IMR-90 (cell line): ENCODE measurements at regions not wholly inside any gene's neighbourhood (a gene's known extent, or its start where the extent isn't known, plus 50 kb on each side); places are given as distances from the start of the nearest gene placed in this dataset.

Source experiments
- ATAC-seq: fragments of 200-7000 bp; cut with Tn5 transposase; 2 replicates; pipeline ENCODE4 v1.9.1; 2020; ENCODE audit warnings: low read depth, mild to moderate bottlenecking, moderate library complexity
- BruUV-seq: library from RNA; stranded (reverse); fragments of 400-500 nt; replicated peaks from 2 replicates; lab custom pipeline; 2021; lab: Mats Ljungman, UMichigan
- CTCF ChIA-PET: fragments of 300-600 bp; formaldehyde crosslinking; extraction: SDS; loops from one replicate; lab custom pipeline; 2021; ENCODE audit warnings: antibody characterized with exemption; lab: Yijun Ruan, JAX
- POLR2A ChIA-PET: fragments of 300-600 bp; sonication (Branson Sonifier 250); formaldehyde crosslinking; loops from one replicate; lab custom pipeline; 2022; ENCODE audit warnings: antibody characterized with exemption; ENCODE audit not compliant: unreplicated experiment; lab: Charles Lee
- DNase-seq: peaks from one replicate; pipeline ENCODE4 v3.0.0; 2013
- H2AFZ ChIP-seq: replicated peaks from 2 replicates; pipeline ENCODE3; 2013; ENCODE audit warnings: low read length, mild to moderate bottlenecking; ENCODE audit not compliant: poor library complexity
- H2AK5ac ChIP-seq: 2 replicates; pipeline ENCODE4 v1.6.1; 2013; ENCODE audit warnings: low read depth, low read length, inconsistent platforms
- H2AK9ac ChIP-seq: replicated peaks from 2 replicates; pipeline ENCODE3; 2013; ENCODE audit warnings: mild to moderate bottlenecking, low read depth, low read length, moderate library complexity; ENCODE audit not compliant: poor library complexity
- H2BK120ac ChIP-seq: 2 replicates; pipeline ENCODE4 v1.6.1; 2013; ENCODE audit warnings: low read depth, low read length, inconsistent platforms
- H2BK15ac ChIP-seq: 3 replicates; pipeline ENCODE4 v1.6.1; 2013; ENCODE audit warnings: low read depth, low read length, inconsistent platforms
- H2BK20ac ChIP-seq: 2 replicates; pipeline ENCODE4 v1.6.1; 2013; ENCODE audit warnings: low read depth, mild to moderate bottlenecking, inconsistent platforms, low read length, moderate library complexity
- H2BK5ac ChIP-seq: 2 replicates; pipeline ENCODE4 v1.6.1; 2013; ENCODE audit warnings: mild to moderate bottlenecking, low read depth, low read length, inconsistent platforms; ENCODE audit not compliant: poor library complexity, severe bottlenecking
- H3K14ac ChIP-seq: replicated peaks from 2 replicates; pipeline ENCODE4 v1.6.1; 2013; ENCODE audit warnings: low read depth, low read length, inconsistent platforms
- H3K18ac ChIP-seq: 2 replicates; pipeline ENCODE4 v1.6.1; 2013; ENCODE audit warnings: low read depth, low read length, control low read depth
- H3K23ac ChIP-seq: 2 replicates; pipeline ENCODE4 v1.6.1; 2013; ENCODE audit warnings: low read depth, low read length, inconsistent platforms
- H3K27ac ChIP-seq: 2 replicates; pipeline ENCODE4 v1.5.1; 2013; ENCODE audit warnings: mild to moderate bottlenecking, control low read depth, low read length; ENCODE audit not compliant: insufficient read depth
- H3K27me3 ChIP-seq: 2 replicates; pipeline ENCODE4 v1.6.1; 2013; ENCODE audit warnings: low read length; ENCODE audit not compliant: control insufficient read depth, insufficient read depth
- H3K36me3 ChIP-seq: 2 replicates; pipeline ENCODE4 v1.6.1; 2013; ENCODE audit warnings: low read length, mixed read lengths; ENCODE audit not compliant: control insufficient read depth, insufficient read depth
- H3K4ac ChIP-seq: 2 replicates; pipeline ENCODE4 v1.6.1; 2013; ENCODE audit warnings: low read depth, low read length, inconsistent platforms
- H3K4me1 ChIP-seq: 2 replicates; pipeline ENCODE4 v1.6.1; 2013; ENCODE audit warnings: low read length, mixed read lengths; ENCODE audit not compliant: control insufficient read depth, insufficient read depth
- H3K4me2 ChIP-seq: 2 replicates; pipeline ENCODE4 v1.6.1; 2013; ENCODE audit warnings: low read depth, mild to moderate bottlenecking, control low read depth, low read length, moderate library complexity
- H3K4me3 ChIP-seq: 2 replicates; pipeline ENCODE4 v1.5.1; 2013; ENCODE audit warnings: low read depth, mild to moderate bottlenecking, control low read depth, low read length, moderate library complexity; ENCODE audit not compliant: insufficient read depth
- H3K56ac ChIP-seq: 2 replicates; pipeline ENCODE4 v1.6.1; 2013; ENCODE audit warnings: low read length, inconsistent platforms; ENCODE audit not compliant: insufficient read depth; ENCODE audit errors: extremely low read depth
- H3K79me1 ChIP-seq, 2 experiments: 2 replicates each; pipeline ENCODE4 v1.6.1; 2013; ENCODE audit warnings: low read length in 2 of 2, inconsistent platforms in 1 of 2, low read depth in 1 of 2
- H3K9ac ChIP-seq: 2 replicates; pipeline ENCODE4 v1.6.1; 2013; ENCODE audit warnings: low read depth, low read length, control low read depth
- H3K9me1 ChIP-seq: 2 replicates; pipeline ENCODE4 v1.6.1; 2013; ENCODE audit warnings: low read length, inconsistent platforms; ENCODE audit not compliant: insufficient read depth
- H3K9me3 ChIP-seq: 2 replicates; pipeline ENCODE4 v1.6.1; 2013; ENCODE audit warnings: low read length; ENCODE audit not compliant: control insufficient read depth, insufficient read depth
- H4K20me1 ChIP-seq: 2 replicates; pipeline ENCODE4 v1.6.1; 2013; ENCODE audit warnings: low read length, inconsistent platforms; ENCODE audit not compliant: insufficient read depth
- H4K5ac ChIP-seq: 2 replicates; pipeline ENCODE4 v1.6.1; 2013; ENCODE audit warnings: mild to moderate bottlenecking, low read depth, low read length, control low read depth
- H4K8ac ChIP-seq, 2 experiments: 2 replicates each; pipeline ENCODE4 v1.6.1; 2013; ENCODE audit warnings: low read depth in 2 of 2, low read length in 2 of 2, control low read depth in 1 of 2, inconsistent platforms in 1 of 2
- H4K91ac ChIP-seq: 2 replicates; pipeline ENCODE4 v1.6.1; 2013; ENCODE audit warnings: low read depth, low read length, inconsistent platforms; ENCODE audit not compliant: insufficient read depth
- POLR2A ChIP-seq: IDR thresholded peaks from 2 replicates; pipeline ENCODE4 v1.6.1; 2012; ENCODE audit warnings: mild to moderate bottlenecking, low read depth, low read length
- SMC3 ChIP-seq: fragments of 150-350 bp; IDR thresholded peaks from 2 replicates; pipeline ENCODE4 v1.6.1; 2016; ENCODE audit warnings: low read depth, mild to moderate bottlenecking, antibody characterized with exemption, low read length, moderate library complexity
- WGBS, 2 experiments: methylation state at CpG; one replicate each; pipeline versions ENCODE4 v1.1.5 to v1.1.7; 2013; ENCODE audit warnings: missing lambda C conversion rate in 2 of 2; ENCODE audit not compliant: insufficient read length in 1 of 2; ENCODE audit errors: extremely low coverage in 2 of 2; 5-methylcytosine and 5-hydroxymethylcytosine counted together
- dilution Hi-C: fragments of 300-500 bp; cut with HindIII; formaldehyde crosslinking; loops from one replicate; pipeline ENCODE4 v1.14.3; 2018; ENCODE audit warnings: low sequenced_read_pairs; ENCODE audit not compliant: unreplicated experiment
- in situ Hi-C: fragments of 300-500 bp; cut with MboI; formaldehyde crosslinking; loops from 3 replicates; pipeline ENCODE4 v1.14.3; 2019; ENCODE audit warnings: low sequenced_read_pairs, inconsistent platforms, mixed read lengths
- intact Hi-C: fragments of 100-400 bp; cut with micrococcal nuclease; formaldehyde crosslinking; loops from 2 replicates; pipeline ENCODE4 v1.10.0; 2022
- TF ChIP-seq, protein P1 (sequence below): fragments of 150-350 bp; IDR thresholded peaks from 2 replicates; pipeline ENCODE4 v1.6.1; 2016; ENCODE audit warnings: low read depth, mild to moderate bottlenecking, low read length, moderate library complexity, borderline replicate concordance

DNA sequence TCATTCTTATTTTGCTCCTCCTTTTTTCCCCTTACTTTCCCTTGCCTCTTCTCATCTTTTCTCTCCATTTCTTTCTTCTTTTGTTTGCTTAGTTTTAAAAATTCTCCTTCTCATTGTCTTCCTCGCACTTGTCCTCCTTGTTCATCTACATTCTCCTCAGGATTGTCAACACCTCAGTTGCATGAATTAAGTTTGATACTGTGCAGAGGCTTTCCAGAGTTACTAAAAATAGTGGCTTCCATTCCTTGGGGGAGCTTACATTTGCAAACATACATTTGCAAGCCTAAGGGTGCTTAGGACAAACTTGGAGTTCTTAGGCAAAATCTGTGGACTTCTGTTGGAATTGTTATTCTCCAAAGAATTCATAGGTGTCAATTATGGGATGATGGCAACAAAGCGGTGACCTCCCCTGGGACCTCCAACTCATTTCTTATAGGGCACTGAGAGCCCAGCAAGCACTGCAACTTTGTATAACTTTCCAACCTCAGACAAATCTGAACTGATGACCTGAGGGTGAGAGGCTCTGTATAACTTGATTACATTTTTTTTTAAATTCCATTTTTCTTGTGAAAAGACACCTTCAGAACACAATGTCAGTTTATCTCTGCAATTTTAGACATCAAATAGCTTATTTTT lies 371.4 kb downstream of the TMEM38B start:
- Histone ChIP-seq H2BK15ac (no peak overlapping the region), H2BK20ac (no peak overlapping the region), H4K91ac (no peak overlapping the region), H2BK5ac (no peak overlapping the region), H3K36me3 (no peaks in the 10 kb centered on the region), H3K23ac (no peak overlapping the region), H3K9ac (no peak overlapping the region), H4K8ac (no peak overlapping the region), H3K18ac (no peak overlapping the region), H3K9me3 (peaks cover 7% of the 10 kb centered on the region), H3K27ac (no peak overlapping the region), H3K14ac (no peak overlapping the region), H3K4ac (no peak overlapping the region), H3K79me1 (no peaks in the 10 kb centered on the region), H4K20me1 (no peaks in the 10 kb centered on the region), H4K5ac (no peak overlapping the region), H2AFZ (no peak overlapping the region), H3K4me3 (no peak overlapping the region), H3K27me3 (no peaks in the 10 kb centered on the region), H2BK120ac (no peak overlapping the region), H2AK9ac (no peak overlapping the region), H3K56ac (no peak overlapping the region), H3K4me1 (no peaks in the 10 kb centered on the region), H2AK5ac (no peak overlapping the region), H3K9me1 (no peaks in the 10 kb centered on the region), H3K4me2 (no peak overlapping the region)
- no peak for ATAC-seq
- intact Hi-C loops: no loop called here
- no CpG with 5 or more reads among the region's 2 CpGs for WGBS, 2 experiments
- ChIA-PET CTCF (no interaction called here), POLR2A (no interaction called here)
- TF ChIP-seq, protein P1, sequence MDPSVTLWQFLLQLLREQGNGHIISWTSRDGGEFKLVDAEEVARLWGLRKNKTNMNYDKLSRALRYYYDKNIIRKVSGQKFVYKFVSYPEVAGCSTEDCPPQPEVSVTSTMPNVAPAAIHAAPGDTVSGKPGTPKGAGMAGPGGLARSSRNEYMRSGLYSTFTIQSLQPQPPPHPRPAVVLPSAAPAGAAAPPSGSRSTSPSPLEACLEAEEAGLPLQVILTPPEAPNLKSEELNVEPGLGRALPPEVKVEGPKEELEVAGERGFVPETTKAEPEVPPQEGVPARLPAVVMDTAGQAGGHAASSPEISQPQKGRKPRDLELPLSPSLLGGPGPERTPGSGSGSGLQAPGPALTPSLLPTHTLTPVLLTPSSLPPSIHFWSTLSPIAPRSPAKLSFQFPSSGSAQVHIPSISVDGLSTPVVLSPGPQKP: no peak
- no peak for TF ChIP-seq SMC3
- TF ChIP-seq POLR2A: no peak
- DNase-seq: no peak
- dilution Hi-C loops: no loop called here
- no TSS peak for BruUV-seq
- in situ Hi-C loops: no loop called here
